HepG2 (cell line): ENCODE measurements at regions not wholly inside any gene's neighbourhood (a gene's known extent, or its start where the extent isn't known, plus 50 kb on each side); places are given as distances from the start of the nearest gene placed in this dataset.
"Not testable (repeated sequence)": the region's sequence is repeated elsewhere in the genome, so short reads cannot be mapped to it uniquely, and the experiment has no call there.

Experiments
- ATF6 ChIP-seq: sonication (generic); formaldehyde crosslinking; conservative IDR thresholded peaks from 2 replicates; pipeline ENCODE4 v1.4.0; 2020; ENCODE audit warnings: missing genetic modification reagents
- ETV5 ChIP-seq: IDR thresholded peaks from 2 replicates; pipeline ENCODE4 v1.6.1; 2018; ENCODE audit warnings: missing biosample characterization, missing genetic modification reagents, inconsistent platforms, borderline replicate concordance
- NBN ChIP-seq: fragments of 450-650 bp; conservative IDR thresholded peaks from 2 replicates; pipeline ENCODE4 v1.6.1; 2017
- POLR2A ChIP-seq, 2 experiments: IDR thresholded peaks; 2 replicates each; pipeline ENCODE4 v1.6.1; 2011; ENCODE audit warnings: low read depth in 2 of 2, low read length in 2 of 2, mild to moderate bottlenecking in 1 of 2, moderate library complexity in 1 of 2; ENCODE audit not compliant: insufficient read depth in 1 of 2
- RBM39 ChIP-seq: fragments of 200-400 bp; formaldehyde crosslinking; IDR thresholded peaks from one replicate; pipeline ENCODE4 v1.6.1; 2018; ENCODE audit warnings: antibody characterized with exemption, mild to moderate bottlenecking, low read depth, low read length; ENCODE audit not compliant: poor library complexity, severe bottlenecking
- TF ChIP-seq, protein P1 (sequence below): sonication (generic); formaldehyde crosslinking; IDR thresholded peaks from 2 replicates; pipeline ENCODE4 v1.5.0; 2020; ENCODE audit warnings: mild to moderate bottlenecking, missing genetic modification reagents, moderate library complexity
- TF ChIP-seq, protein P2 (sequence below): sonication (generic); formaldehyde crosslinking; IDR thresholded peaks from 2 replicates; pipeline ENCODE4 v1.5.0; 2020; ENCODE audit warnings: missing genetic modification reagents

DNA sequence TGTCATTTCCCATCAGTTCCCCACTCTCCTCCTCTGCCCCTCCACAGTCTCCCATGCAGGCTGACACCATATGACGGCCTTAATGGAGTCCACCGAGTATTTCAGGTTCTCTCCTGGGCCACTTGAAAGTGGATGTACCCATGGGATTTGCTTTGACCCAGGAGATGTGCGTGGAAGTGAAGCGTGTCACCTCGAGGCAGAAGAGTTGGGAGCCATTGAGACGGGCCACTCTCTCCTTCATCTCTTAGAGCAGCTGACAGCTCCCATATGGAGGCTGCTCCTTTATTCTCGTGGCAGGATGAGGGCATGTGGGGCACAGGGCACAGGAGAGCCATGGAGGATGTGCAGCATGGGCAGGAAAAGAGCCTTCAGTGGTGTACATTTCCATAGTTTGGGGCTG, 144.7 kb upstream of the CRYM start:
- TF ChIP-seq, protein P1, sequence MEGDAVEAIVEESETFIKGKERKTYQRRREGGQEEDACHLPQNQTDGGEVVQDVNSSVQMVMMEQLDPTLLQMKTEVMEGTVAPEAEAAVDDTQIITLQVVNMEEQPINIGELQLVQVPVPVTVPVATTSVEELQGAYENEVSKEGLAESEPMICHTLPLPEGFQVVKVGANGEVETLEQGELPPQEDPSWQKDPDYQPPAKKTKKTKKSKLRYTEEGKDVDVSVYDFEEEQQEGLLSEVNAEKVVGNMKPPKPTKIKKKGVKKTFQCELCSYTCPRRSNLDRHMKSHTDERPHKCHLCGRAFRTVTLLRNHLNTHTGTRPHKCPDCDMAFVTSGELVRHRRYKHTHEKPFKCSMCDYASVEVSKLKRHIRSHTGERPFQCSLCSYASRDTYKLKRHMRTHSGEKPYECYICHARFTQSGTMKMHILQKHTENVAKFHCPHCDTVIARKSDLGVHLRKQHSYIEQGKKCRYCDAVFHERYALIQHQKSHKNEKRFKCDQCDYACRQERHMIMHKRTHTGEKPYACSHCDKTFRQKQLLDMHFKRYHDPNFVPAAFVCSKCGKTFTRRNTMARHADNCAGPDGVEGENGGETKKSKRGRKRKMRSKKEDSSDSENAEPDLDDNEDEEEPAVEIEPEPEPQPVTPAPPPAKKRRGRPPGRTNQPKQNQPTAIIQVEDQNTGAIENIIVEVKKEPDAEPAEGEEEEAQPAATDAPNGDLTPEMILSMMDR: not testable (repeated sequence)
- TF ChIP-seq, protein P2, sequence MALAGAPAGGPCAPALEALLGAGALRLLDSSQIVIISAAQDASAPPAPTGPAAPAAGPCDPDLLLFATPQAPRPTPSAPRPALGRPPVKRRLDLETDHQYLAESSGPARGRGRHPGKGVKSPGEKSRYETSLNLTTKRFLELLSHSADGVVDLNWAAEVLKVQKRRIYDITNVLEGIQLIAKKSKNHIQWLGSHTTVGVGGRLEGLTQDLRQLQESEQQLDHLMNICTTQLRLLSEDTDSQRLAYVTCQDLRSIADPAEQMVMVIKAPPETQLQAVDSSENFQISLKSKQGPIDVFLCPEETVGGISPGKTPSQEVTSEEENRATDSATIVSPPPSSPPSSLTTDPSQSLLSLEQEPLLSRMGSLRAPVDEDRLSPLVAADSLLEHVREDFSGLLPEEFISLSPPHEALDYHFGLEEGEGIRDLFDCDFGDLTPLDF (CRISPR knock-in tag): not testable (repeated sequence)
- not testable (repeated sequence) for TF ChIP-seq RBM39; ATF6 (CRISPR knock-in tag); POLR2A (IDR thresholded peaks at IDR 0.05; ENCODE audit: insufficient read depth in 1 of 2, low read depth in 2 of 2, low read length in 2 of 2); NBN; ETV5 (CRISPR knock-in tag)
